Neural cell (in vitro differentiated cells): ENCODE measurements at regions not wholly inside any gene's neighbourhood (a gene's known extent, or its start where the extent isn't known, plus 50 kb on each side); places are given as distances from the start of the nearest gene placed in this dataset.

Experiments used
- H2AFZ ChIP-seq: fragments of 200-600, 300-800 bp; sonication (generic), shearing (Covaris generic); 2 replicates; pipeline ENCODE4 v1.6.0; 2014; ENCODE audit warnings: low read depth, mild to moderate bottlenecking, antibody characterized with exemption, low read length, moderate library complexity
- H3F3A ChIP-seq: fragments of 200-600 bp; shearing (Covaris generic); 2 replicates; pipeline ENCODE4 v1.6.1; 2016; ENCODE audit warnings: mild to moderate bottlenecking, moderate library complexity, mixed read lengths, antibody characterized with exemption, low read length; ENCODE audit not compliant: insufficient read depth, poor library complexity, severe bottlenecking
- H3K27ac ChIP-seq: fragments of 200-600, 300-800 bp; sonication (generic), shearing (Covaris generic); 2 replicates; pipeline ENCODE4 v1.5.1; 2014; ENCODE audit warnings: mild to moderate bottlenecking, low read length, moderate library complexity
- H3K27me3 ChIP-seq: fragments of 300-800, 200-600 bp; sonication (generic), shearing (Covaris generic); 2 replicates; pipeline ENCODE4 v1.6.0; 2014; ENCODE audit warnings: mild to moderate bottlenecking, low read depth, low read length, moderate library complexity; ENCODE audit not compliant: insufficient read depth
- H3K36me3 ChIP-seq: fragments of 300-800, 200-600 bp; sonication (generic), shearing (Covaris generic); 2 replicates; pipeline ENCODE4 v1.5.1; 2014; ENCODE audit warnings: mild to moderate bottlenecking, antibody characterized with exemption, low read length, moderate library complexity; ENCODE audit not compliant: insufficient read depth
- H3K4me2 ChIP-seq: fragments of 300-800, 200-600 bp; sonication (generic), shearing (Covaris generic); 2 replicates; pipeline ENCODE4 v1.6.0; 2014; ENCODE audit warnings: mild to moderate bottlenecking, low read length
- H3K4me3 ChIP-seq: fragments of 300-800, 200-600 bp; sonication (generic), shearing (Covaris generic); 2 replicates; pipeline ENCODE4 v1.5.1; 2014; ENCODE audit warnings: mild to moderate bottlenecking, low read length, moderate library complexity
- H3K79me2 ChIP-seq: fragments of 200-600 bp; shearing (Covaris generic); replicated peaks from 2 replicates; pipeline ENCODE4 v1.6.0; 2014; ENCODE audit warnings: mild to moderate bottlenecking, low read length, moderate library complexity; ENCODE audit not compliant: insufficient read depth
- H3K9ac ChIP-seq: fragments of 300-800, 200-600 bp; sonication (generic), shearing (Covaris generic); 2 replicates; pipeline ENCODE4 v1.6.1; 2016; ENCODE audit warnings: mild to moderate bottlenecking, low read length, mixed read lengths
- H3K9me2 ChIP-seq: fragments of 200-600 bp; shearing (Covaris generic); 2 replicates; pipeline ENCODE4 v1.6.1; 2016; ENCODE audit warnings: mild to moderate bottlenecking, low read length, mixed read lengths; ENCODE audit not compliant: insufficient read depth
- H3K9me3 ChIP-seq: fragments of 200-600, 300-800 bp; sonication (generic), shearing (Covaris generic); 2 replicates; pipeline ENCODE4 v1.6.1; 2016; ENCODE audit warnings: mild to moderate bottlenecking, mixed run types, low read length, moderate library complexity, mixed read lengths
- H4K20me1 ChIP-seq: fragments of 200-600 bp; shearing (Covaris generic); 2 replicates; pipeline ENCODE4 v1.6.1; 2016; ENCODE audit warnings: mild to moderate bottlenecking, mixed run types; ENCODE audit not compliant: insufficient read depth
- EP300 ChIP-seq: fragments of 450-650 bp; conservative IDR thresholded peaks from 2 replicates; pipeline ENCODE4 v1.6.1; 2014; ENCODE audit warnings: antibody characterized with exemption, mild to moderate bottlenecking, moderate library complexity; ENCODE audit not compliant: poor library complexity, severe bottlenecking
- EZH2 ChIP-seq: fragments of 200-600, 300-800 bp; shearing (Covaris generic), sonication (generic); IDR thresholded peaks from 2 replicates; pipeline ENCODE4 v1.6.1; 2014; ENCODE audit warnings: antibody characterized with exemption, low read length, borderline replicate concordance, mild to moderate bottlenecking; ENCODE audit not compliant: insufficient read depth, poor library complexity, severe bottlenecking
- MXI1 ChIP-seq: fragments of 450-650 bp; conservative IDR thresholded peaks from 2 replicates; pipeline ENCODE4 v1.6.1; 2014; ENCODE audit warnings: antibody characterized with exemption, mild to moderate bottlenecking; ENCODE audit not compliant: poor library complexity, severe bottlenecking
- POLR2AphosphoS5 ChIP-seq: IDR thresholded peaks from 2 replicates; pipeline ENCODE4 v1.6.1; 2012
- RAD21 ChIP-seq: fragments of 450-650 bp; conservative IDR thresholded peaks from 2 replicates; pipeline ENCODE4 v1.6.1; 2014; ENCODE audit warnings: antibody characterized with exemption, mild to moderate bottlenecking, moderate library complexity
- SMC3 ChIP-seq: fragments of 450-650 bp; conservative IDR thresholded peaks from 2 replicates; pipeline ENCODE4 v1.6.1; 2014; ENCODE audit warnings: antibody characterized with exemption, mild to moderate bottlenecking, moderate library complexity; ENCODE audit not compliant: poor library complexity
- TAF1 ChIP-seq: IDR thresholded peaks from 2 replicates; pipeline ENCODE4 v1.6.1; 2012; ENCODE audit warnings: low read depth
- TF ChIP-seq, protein P1 (sequence below): fragments of 450-650 bp; IDR thresholded peaks from 2 replicates; pipeline ENCODE4 v1.5.1; 2014; ENCODE audit warnings: antibody characterized with exemption, mild to moderate bottlenecking, moderate library complexity; ENCODE audit not compliant: poor library complexity, severe bottlenecking
- TF ChIP-seq, protein P2 (sequence below): IDR thresholded peaks from 2 replicates; pipeline ENCODE4 v1.6.1; 2012; ENCODE audit warnings: borderline replicate concordance

DNA sequence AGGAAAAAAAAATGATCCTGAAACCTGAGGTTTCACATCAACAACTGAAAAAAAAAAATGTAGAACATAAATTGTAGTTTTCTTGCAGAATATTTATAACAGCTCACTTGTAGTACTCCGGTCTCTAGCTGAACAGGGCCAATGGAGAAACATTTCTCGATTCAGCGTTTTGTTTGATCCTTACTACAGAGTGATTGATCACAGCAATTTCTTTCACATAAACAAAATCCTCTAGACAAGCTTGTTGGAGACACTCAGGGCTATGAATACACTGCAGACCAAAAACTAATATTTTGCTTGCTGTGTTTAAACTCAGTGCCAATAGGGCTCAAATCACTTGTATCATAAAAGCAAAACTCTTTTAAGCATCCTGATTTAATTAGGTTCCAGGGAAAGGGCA, 127.0 kb upstream of the CNTN6 start:
- no peaks in the 10 kb centered on the region for H4K20me1 ChIP-seq
- no peak overlapping the region for H3K4me3 ChIP-seq
- no peaks in the 10 kb centered on the region for H3K79me2 ChIP-seq
- no peaks in the 10 kb centered on the region for H3F3A ChIP-seq
- no peaks in the 10 kb centered on the region for H3K36me3 ChIP-seq
- H3K9ac ChIP-seq, result no peak overlapping the region
- H3K4me2 ChIP-seq, result no peak overlapping the region
- H3K9me2 ChIP-seq, result no peaks in the 10 kb centered on the region
- H3K9me3 ChIP-seq, result no peaks in the 10 kb centered on the region
- TF ChIP-seq MXI1, result no peak
- no peak for TF ChIP-seq SMC3
- TF ChIP-seq, protein P1, sequence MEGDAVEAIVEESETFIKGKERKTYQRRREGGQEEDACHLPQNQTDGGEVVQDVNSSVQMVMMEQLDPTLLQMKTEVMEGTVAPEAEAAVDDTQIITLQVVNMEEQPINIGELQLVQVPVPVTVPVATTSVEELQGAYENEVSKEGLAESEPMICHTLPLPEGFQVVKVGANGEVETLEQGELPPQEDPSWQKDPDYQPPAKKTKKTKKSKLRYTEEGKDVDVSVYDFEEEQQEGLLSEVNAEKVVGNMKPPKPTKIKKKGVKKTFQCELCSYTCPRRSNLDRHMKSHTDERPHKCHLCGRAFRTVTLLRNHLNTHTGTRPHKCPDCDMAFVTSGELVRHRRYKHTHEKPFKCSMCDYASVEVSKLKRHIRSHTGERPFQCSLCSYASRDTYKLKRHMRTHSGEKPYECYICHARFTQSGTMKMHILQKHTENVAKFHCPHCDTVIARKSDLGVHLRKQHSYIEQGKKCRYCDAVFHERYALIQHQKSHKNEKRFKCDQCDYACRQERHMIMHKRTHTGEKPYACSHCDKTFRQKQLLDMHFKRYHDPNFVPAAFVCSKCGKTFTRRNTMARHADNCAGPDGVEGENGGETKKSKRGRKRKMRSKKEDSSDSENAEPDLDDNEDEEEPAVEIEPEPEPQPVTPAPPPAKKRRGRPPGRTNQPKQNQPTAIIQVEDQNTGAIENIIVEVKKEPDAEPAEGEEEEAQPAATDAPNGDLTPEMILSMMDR, result no peak
- TF ChIP-seq EZH2, result no peak
- TF ChIP-seq, protein P2, sequence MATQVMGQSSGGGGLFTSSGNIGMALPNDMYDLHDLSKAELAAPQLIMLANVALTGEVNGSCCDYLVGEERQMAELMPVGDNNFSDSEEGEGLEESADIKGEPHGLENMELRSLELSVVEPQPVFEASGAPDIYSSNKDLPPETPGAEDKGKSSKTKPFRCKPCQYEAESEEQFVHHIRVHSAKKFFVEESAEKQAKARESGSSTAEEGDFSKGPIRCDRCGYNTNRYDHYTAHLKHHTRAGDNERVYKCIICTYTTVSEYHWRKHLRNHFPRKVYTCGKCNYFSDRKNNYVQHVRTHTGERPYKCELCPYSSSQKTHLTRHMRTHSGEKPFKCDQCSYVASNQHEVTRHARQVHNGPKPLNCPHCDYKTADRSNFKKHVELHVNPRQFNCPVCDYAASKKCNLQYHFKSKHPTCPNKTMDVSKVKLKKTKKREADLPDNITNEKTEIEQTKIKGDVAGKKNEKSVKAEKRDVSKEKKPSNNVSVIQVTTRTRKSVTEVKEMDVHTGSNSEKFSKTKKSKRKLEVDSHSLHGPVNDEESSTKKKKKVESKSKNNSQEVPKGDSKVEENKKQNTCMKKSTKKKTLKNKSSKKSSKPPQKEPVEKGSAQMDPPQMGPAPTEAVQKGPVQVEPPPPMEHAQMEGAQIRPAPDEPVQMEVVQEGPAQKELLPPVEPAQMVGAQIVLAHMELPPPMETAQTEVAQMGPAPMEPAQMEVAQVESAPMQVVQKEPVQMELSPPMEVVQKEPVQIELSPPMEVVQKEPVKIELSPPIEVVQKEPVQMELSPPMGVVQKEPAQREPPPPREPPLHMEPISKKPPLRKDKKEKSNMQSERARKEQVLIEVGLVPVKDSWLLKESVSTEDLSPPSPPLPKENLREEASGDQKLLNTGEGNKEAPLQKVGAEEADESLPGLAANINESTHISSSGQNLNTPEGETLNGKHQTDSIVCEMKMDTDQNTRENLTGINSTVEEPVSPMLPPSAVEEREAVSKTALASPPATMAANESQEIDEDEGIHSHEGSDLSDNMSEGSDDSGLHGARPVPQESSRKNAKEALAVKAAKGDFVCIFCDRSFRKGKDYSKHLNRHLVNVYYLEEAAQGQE, result no peak
- no peak for TF ChIP-seq EP300
- no peak for TF ChIP-seq TAF1
- TF ChIP-seq RAD21, result no peak
- TF ChIP-seq POLR2AphosphoS5, result no peak
- no peaks in the 10 kb centered on the region for H3K27me3 ChIP-seq
- H2AFZ ChIP-seq, result no peak overlapping the region
- no peak overlapping the region for H3K27ac ChIP-seq

DNA sequence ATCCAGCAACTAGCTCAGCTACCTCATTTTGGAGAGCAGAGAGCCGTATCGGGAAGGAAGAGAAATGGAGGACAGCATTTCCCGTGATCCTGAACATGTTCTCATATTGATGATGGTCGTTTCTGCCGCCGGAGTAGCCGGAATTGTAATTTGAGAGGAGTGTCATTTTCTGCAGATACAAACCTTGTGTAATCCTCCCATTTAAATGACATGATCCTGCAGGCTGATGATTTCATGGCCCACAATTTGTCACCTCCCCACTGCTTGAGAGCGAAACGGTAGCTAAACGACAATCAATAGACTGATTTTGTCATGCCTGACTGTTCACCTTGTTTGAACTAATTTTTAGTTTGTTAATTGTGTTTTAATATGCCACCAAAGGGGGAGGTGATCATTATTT, 126.5 kb upstream of the CNTN6 start:
- Histone ChIP-seq H3K4me2 (no peak overlapping the region), H3K36me3 (no peaks in the 10 kb centered on the region), H3K9ac (no peak overlapping the region), H4K20me1 (no peaks in the 10 kb centered on the region), H2AFZ (no peak overlapping the region), H3K9me2 (no peaks in the 10 kb centered on the region), H3K27ac (no peak overlapping the region), H3K4me3 (no peak overlapping the region), H3F3A (no peaks in the 10 kb centered on the region), H3K27me3 (no peaks in the 10 kb centered on the region), H3K79me2 (no peaks in the 10 kb centered on the region), H3K9me3 (no peaks in the 10 kb centered on the region)
- no peak for TF ChIP-seq POLR2AphosphoS5
- TF ChIP-seq SMC3, result no peak
- no peak for TF ChIP-seq EP300
- TF ChIP-seq RAD21, result no peak
- TF ChIP-seq, protein P1, result no peak
- TF ChIP-seq EZH2, result no peak
- TF ChIP-seq MXI1, result no peak
- no peak for TF ChIP-seq TAF1
- TF ChIP-seq, protein P2, result no peak
